HEK293 (cell line): ENCODE measurements at regions not wholly inside any gene's neighbourhood (a gene's known extent, or its start where the extent isn't known, plus 50 kb on each side); places are given as distances from the start of the nearest gene placed in this dataset.

ENCODE experiments used
- BCL11B ChIP-seq: fragments of 450-650 bp; formaldehyde crosslinking; IDR thresholded peaks from 2 replicates; pipeline ENCODE4 v1.5.1; 2016; ENCODE audit warnings: low read depth, missing biosample characterization, missing genetic modification characterization
- BCL6B ChIP-seq: fragments of 450-650 bp; formaldehyde crosslinking; IDR thresholded peaks from 2 replicates; pipeline ENCODE4 v1.5.1; 2017; ENCODE audit warnings: missing biosample characterization, missing genetic modification characterization
- FEZF1 ChIP-seq: fragments of 450-650 bp; formaldehyde crosslinking; IDR thresholded peaks from 2 replicates; pipeline ENCODE4 v1.5.1; 2016; ENCODE audit warnings: missing biosample characterization, missing genetic modification characterization
- GLIS1 ChIP-seq: fragments of 450-650 bp; formaldehyde crosslinking; IDR thresholded peaks from 2 replicates; pipeline ENCODE4 v1.5.1; 2016; ENCODE audit warnings: missing biosample characterization, missing genetic modification characterization
- IKZF3 ChIP-seq: fragments of 450-650 bp; IDR thresholded peaks from 2 replicates; pipeline ENCODE4 v1.5.0; 2018; ENCODE audit warnings: missing biosample characterization, mild to moderate bottlenecking, missing genetic modification characterization, moderate library complexity
- KLF17 ChIP-seq: fragments of 450-650 bp; formaldehyde crosslinking; IDR thresholded peaks from 2 replicates; pipeline ENCODE4 v1.5.1; 2016; ENCODE audit warnings: missing biosample characterization, missing genetic modification characterization
- OSR2 ChIP-seq: fragments of 450-650 bp; formaldehyde crosslinking; IDR thresholded peaks from 2 replicates; pipeline ENCODE4 v1.5.1; 2016; ENCODE audit warnings: missing biosample characterization, missing genetic modification characterization
- OVOL3 ChIP-seq: fragments of 450-650 bp; formaldehyde crosslinking; IDR thresholded peaks from 2 replicates; pipeline ENCODE4 v1.5.1; 2016; ENCODE audit warnings: missing biosample characterization, missing genetic modification characterization
- PRDM4 ChIP-seq: fragments of 450-650 bp; formaldehyde crosslinking; IDR thresholded peaks from 2 replicates; pipeline ENCODE4 v1.5.1; 2017; ENCODE audit warnings: missing biosample characterization, missing genetic modification characterization
- WT1 ChIP-seq: fragments of 450-650 bp; formaldehyde crosslinking; IDR thresholded peaks from 2 replicates; pipeline ENCODE4 v1.5.1; 2016; ENCODE audit warnings: missing biosample characterization, missing genetic modification characterization
- YY1 ChIP-seq: fragments of 450-650 bp; formaldehyde crosslinking; IDR thresholded peaks from 2 replicates; pipeline ENCODE4 v1.5.1; 2018; ENCODE audit warnings: missing biosample characterization, missing genetic modification characterization
- ZBTB44 ChIP-seq: fragments of 450-650 bp; IDR thresholded peaks from 2 replicates; pipeline ENCODE4 v1.5.1; 2018; ENCODE audit warnings: missing biosample characterization, mild to moderate bottlenecking, missing genetic modification characterization
- ZFP3 ChIP-seq: fragments of 450-650 bp; formaldehyde crosslinking; IDR thresholded peaks from 2 replicates; pipeline ENCODE4 v1.5.1; 2016; ENCODE audit warnings: low read depth, missing biosample characterization, missing genetic modification characterization
- ZIC2 ChIP-seq: fragments of 450-650 bp; formaldehyde crosslinking; IDR thresholded peaks from 2 replicates; pipeline ENCODE4 v1.5.1; 2016; ENCODE audit warnings: missing biosample characterization, missing genetic modification characterization
- ZNF146 ChIP-seq: fragments of 450-650 bp; formaldehyde crosslinking; IDR thresholded peaks from 2 replicates; pipeline ENCODE4 v1.5.1; 2016; ENCODE audit warnings: missing biosample characterization, missing genetic modification characterization
- ZNF426 ChIP-seq: fragments of 450-650 bp; formaldehyde crosslinking; IDR thresholded peaks from 2 replicates; pipeline ENCODE4 v1.5.1; 2017; ENCODE audit warnings: missing biosample characterization, missing genetic modification characterization, mild to moderate bottlenecking, inconsistent platforms, moderate library complexity
- ZNF501 ChIP-seq: fragments of 450-650 bp; formaldehyde crosslinking; IDR thresholded peaks from 2 replicates; pipeline ENCODE4 v1.5.1; 2016; ENCODE audit warnings: missing biosample characterization, missing genetic modification characterization
- ZNF561 ChIP-seq: fragments of 450-650 bp; IDR thresholded peaks from 2 replicates; pipeline ENCODE4 v1.5.1; 2018; ENCODE audit warnings: missing biosample characterization, missing genetic modification characterization, borderline replicate concordance
- ZNF580 ChIP-seq: fragments of 450-650 bp; formaldehyde crosslinking; IDR thresholded peaks from 2 replicates; pipeline ENCODE4 v1.5.1; 2016; ENCODE audit warnings: missing biosample characterization, missing genetic modification characterization
- ZNF600 ChIP-seq: fragments of 450-650 bp; formaldehyde crosslinking; IDR thresholded peaks from 2 replicates; pipeline ENCODE4 v1.5.1; 2016; ENCODE audit warnings: missing biosample characterization, missing genetic modification characterization
- ZNF626 ChIP-seq: fragments of 450-650 bp; sonication (Bioruptor Pico); formaldehyde crosslinking; IDR thresholded peaks from 2 replicates; pipeline ENCODE4 v1.5.1; 2018; ENCODE audit warnings: missing biosample characterization, missing genetic modification characterization, inconsistent platforms
- ZNF660 ChIP-seq: fragments of 450-650 bp; IDR thresholded peaks from 2 replicates; pipeline ENCODE4 v1.5.1; 2018; ENCODE audit warnings: missing biosample characterization, mild to moderate bottlenecking, missing genetic modification characterization
- ZNF701 ChIP-seq: fragments of 450-650 bp; formaldehyde crosslinking; IDR thresholded peaks from 2 replicates; pipeline ENCODE4 v1.5.1; 2016; ENCODE audit warnings: missing biosample characterization, missing genetic modification characterization
- ZXDB ChIP-seq: fragments of 450-650 bp; formaldehyde crosslinking; IDR thresholded peaks from 2 replicates; pipeline ENCODE4 v1.5.1; 2016; ENCODE audit warnings: missing biosample characterization, missing genetic modification characterization
- TF ChIP-seq, protein P1 (sequence below): fragments of 450-650 bp; formaldehyde crosslinking; conservative IDR thresholded peaks from 2 replicates; pipeline ENCODE4 v1.5.1; 2016; ENCODE audit warnings: low read depth, missing biosample characterization, missing genetic modification characterization
- TF ChIP-seq, protein P2 (sequence below): fragments of 450-650 bp; formaldehyde crosslinking; IDR thresholded peaks from 2 replicates; pipeline ENCODE4 v1.5.1; 2017; ENCODE audit warnings: missing biosample characterization, missing genetic modification characterization

GRCh38 chr15:38758043-38758442, 193.4 kb upstream of the RASGRP1 start (continued):
- TF ChIP-seq, protein P1, sequence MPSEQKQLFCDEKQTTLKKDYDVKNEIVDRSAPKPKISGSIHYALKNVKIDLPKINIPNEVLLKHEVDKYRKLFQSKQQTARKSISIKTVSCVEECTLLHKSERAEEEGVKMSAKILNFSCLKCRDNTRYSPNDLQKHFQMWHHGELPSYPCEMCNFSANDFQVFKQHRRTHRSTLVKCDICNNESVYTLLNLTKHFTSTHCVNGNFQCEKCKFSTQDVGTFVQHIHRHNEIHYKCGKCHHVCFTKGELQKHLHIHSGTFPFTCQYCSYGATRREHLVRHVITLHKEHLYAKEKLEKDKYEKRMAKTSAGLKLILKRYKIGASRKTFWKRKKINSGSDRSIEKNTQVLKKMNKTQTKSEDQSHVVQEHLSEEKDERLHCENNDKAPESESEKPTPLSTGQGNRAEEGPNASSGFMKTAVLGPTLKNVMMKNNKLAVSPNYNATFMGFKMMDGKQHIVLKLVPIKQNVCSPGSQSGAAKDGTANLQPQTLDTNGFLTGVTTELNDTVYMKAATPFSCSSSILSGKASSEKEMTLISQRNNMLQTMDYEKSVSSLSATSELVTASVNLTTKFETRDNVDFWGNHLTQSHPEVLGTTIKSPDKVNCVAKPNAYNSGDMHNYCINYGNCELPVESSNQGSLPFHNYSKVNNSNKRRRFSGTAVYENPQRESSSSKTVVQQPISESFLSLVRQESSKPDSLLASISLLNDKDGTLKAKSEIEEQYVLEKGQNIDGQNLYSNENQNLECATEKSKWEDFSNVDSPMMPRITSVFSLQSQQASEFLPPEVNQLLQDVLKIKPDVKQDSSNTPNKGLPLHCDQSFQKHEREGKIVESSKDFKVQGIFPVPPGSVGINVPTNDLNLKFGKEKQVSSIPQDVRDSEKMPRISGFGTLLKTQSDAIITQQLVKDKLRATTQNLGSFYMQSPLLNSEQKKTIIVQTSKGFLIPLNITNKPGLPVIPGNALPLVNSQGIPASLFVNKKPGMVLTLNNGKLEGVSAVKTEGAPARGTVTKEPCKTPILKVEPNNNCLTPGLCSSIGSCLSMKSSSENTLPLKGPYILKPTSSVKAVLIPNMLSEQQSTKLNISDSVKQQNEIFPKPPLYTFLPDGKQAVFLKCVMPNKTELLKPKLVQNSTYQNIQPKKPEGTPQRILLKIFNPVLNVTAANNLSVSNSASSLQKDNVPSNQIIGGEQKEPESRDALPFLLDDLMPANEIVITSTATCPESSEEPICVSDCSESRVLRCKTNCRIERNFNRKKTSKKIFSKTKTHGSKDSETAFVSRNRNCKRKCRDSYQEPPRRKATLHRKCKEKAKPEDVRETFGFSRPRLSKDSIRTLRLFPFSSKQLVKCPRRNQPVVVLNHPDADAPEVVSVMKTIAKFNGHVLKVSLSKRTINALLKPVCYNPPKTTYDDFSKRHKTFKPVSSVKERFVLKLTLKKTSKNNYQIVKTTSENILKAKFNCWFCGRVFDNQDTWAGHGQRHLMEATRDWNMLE = no peak
- TF ChIP-seq ZNF701 (tag by site-specific recombination) = no peak
- TF ChIP-seq OSR2 (tag by site-specific recombination) = peak; percentile 73
- 0 out of 2 replicates have a peak, but pooled peaks have one; percentile 26 for TF ChIP-seq ZBTB44 (tag by site-specific recombination)
- peak; percentile 23; the same call in 1 of the 2 replicates for TF ChIP-seq ZNF501 (tag by site-specific recombination)
- TF ChIP-seq ZNF146 (tag by site-specific recombination) = no peak
- TF ChIP-seq FEZF1 = peak; percentile 71
- no peak for TF ChIP-seq ZFP3
- TF ChIP-seq WT1 (tag by site-specific recombination) = peak; percentile 98
- peak; percentile 24; the same call in 1 of the 2 replicates for TF ChIP-seq IKZF3 (tag by site-specific recombination)
- TF ChIP-seq ZNF626 (tag by site-specific recombination) = no peak
- no peak for TF ChIP-seq YY1
- TF ChIP-seq, protein P2, sequence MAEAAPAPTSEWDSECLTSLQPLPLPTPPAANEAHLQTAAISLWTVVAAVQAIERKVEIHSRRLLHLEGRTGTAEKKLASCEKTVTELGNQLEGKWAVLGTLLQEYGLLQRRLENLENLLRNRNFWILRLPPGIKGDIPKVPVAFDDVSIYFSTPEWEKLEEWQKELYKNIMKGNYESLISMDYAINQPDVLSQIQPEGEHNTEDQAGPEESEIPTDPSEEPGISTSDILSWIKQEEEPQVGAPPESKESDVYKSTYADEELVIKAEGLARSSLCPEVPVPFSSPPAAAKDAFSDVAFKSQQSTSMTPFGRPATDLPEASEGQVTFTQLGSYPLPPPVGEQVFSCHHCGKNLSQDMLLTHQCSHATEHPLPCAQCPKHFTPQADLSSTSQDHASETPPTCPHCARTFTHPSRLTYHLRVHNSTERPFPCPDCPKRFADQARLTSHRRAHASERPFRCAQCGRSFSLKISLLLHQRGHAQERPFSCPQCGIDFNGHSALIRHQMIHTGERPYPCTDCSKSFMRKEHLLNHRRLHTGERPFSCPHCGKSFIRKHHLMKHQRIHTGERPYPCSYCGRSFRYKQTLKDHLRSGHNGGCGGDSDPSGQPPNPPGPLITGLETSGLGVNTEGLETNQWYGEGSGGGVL (tag by site-specific recombination) = no peak
- TF ChIP-seq ZNF426 (tag by site-specific recombination) = no peak
- no peak for TF ChIP-seq ZNF600 (tag by site-specific recombination)
- TF ChIP-seq ZNF580 (tag by site-specific recombination) = 0 out of 2 replicates have a peak, but pooled peaks have one; percentile 33
- peak; percentile 96 for TF ChIP-seq BCL6B
- 0 out of 2 replicates have a peak, but pooled peaks have one; percentile 14 for TF ChIP-seq OVOL3 (tag by site-specific recombination)
- TF ChIP-seq ZNF660 (tag by site-specific recombination) = no peak
- 0 out of 2 replicates have a peak, but pooled peaks have one; percentile 38 for TF ChIP-seq KLF17 (tag by site-specific recombination)
- no peak for TF ChIP-seq ZNF561
- TF ChIP-seq ZIC2 (tag by site-specific recombination) = 0 out of 2 replicates have a peak, but pooled peaks have one; percentile 30
- peak; percentile 22; the same call in 1 of the 2 replicates for TF ChIP-seq GLIS1 (tag by site-specific recombination)
- peak; percentile 40; the same call in 1 of the 2 replicates for TF ChIP-seq PRDM4 (tag by site-specific recombination)
- 0 out of 2 replicates have a peak, but pooled peaks have one; percentile 41 for TF ChIP-seq ZXDB (tag by site-specific recombination)
- no peak for TF ChIP-seq BCL11B
